IPS DF 6.9 (cell line): ENCODE measurements at regions not wholly inside any gene's neighbourhood (a gene's known extent, or its start where the extent isn't known, plus 50 kb on each side); places are given as distances from the start of the nearest gene placed in this dataset.

Experiments used
- DNase-seq: peaks from one replicate; pipeline ENCODE4 v3.0.0-alpha.2; 2013; ENCODE audit warnings: low read depth, low spot score
- H3K27ac ChIP-seq: one replicate; pipeline ENCODE4 v1.5.1; 2013; ENCODE audit warnings: low read length, control low read depth
- H3K27me3 ChIP-seq: 2 replicates; pipeline ENCODE4 v1.6.1; 2013; ENCODE audit warnings: mild to moderate bottlenecking, low read length; ENCODE audit not compliant: control insufficient read depth, insufficient read depth
- H3K36me3 ChIP-seq: 2 replicates; pipeline ENCODE4 v1.6.1; 2013; ENCODE audit warnings: low read length; ENCODE audit not compliant: control insufficient read depth, insufficient read depth
- H3K4me1 ChIP-seq: 2 replicates; pipeline ENCODE4 v1.6.1; 2013; ENCODE audit warnings: low read length; ENCODE audit not compliant: control insufficient read depth, insufficient read depth
- H3K4me3 ChIP-seq: 2 replicates; pipeline ENCODE4 v1.5.1; 2013; ENCODE audit warnings: mild to moderate bottlenecking, low read length
- H3K9me3 ChIP-seq: 2 replicates; pipeline ENCODE4 v1.6.1; 2013; ENCODE audit warnings: low read length, inconsistent platforms; ENCODE audit not compliant: control insufficient read depth, insufficient read depth
- WGBS: extraction: QIAGEN DNeasy Blood & Tissue Kit; methylation state at CpG from one replicate; pipeline ENCODE4 v1.1.7; 2013; ENCODE audit warnings: mixed read lengths, missing lambda C conversion rate; ENCODE audit not compliant: insufficient read length, insufficient coverage; 5-methylcytosine and 5-hydroxymethylcytosine counted together

GRCh38 chr16:49216593-49216992 lies 65.0 kb downstream of the CBLN1 start:
- Histone ChIP-seq H3K4me3 (no peak overlapping the region), H3K27ac (no peak overlapping the region), H3K27me3 (no peaks in the 10 kb centered on the region; the same call in 1 of the 2 replicates), H3K9me3 (no peaks in the 10 kb centered on the region), H3K36me3 (no peaks in the 10 kb centered on the region), H3K4me1 (peaks cover 5% of the 10 kb centered on the region)
- DNase-seq = no peak
- WGBS = no CpG with 5 or more reads among the region's 3 CpGs

DNA sequence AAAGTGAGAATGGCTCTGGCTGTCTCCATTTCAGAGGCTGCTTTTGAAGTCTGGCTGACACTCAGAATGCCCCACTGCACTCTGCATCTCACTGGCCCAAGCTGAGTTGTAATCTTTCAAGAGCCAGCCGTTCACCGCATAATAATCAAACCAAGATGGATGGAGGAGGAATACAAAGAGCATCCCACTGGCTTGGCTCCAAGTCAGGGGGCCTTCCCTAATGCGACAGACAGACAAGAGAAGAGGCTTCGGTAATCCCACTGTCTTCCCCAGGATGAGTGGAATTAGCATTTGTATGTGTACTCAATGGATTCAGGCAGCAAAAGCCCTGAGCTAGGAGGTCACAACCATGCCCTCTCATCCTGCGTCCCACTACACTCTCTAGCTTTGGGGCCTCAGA lies 68.0 kb downstream of the CBLN1 start:
- no peaks in the 10 kb centered on the region; the same call in 1 of the 2 replicates for H3K27me3 ChIP-seq
- no peaks in the 10 kb centered on the region for H3K36me3 ChIP-seq
- DNase-seq = peak; percentile 29
- no peaks in the 10 kb centered on the region for H3K9me3 ChIP-seq
- peaks cover 5% of the 10 kb centered on the region for H3K4me1 ChIP-seq
- WGBS = no CpG with 5 or more reads among the region's 5 CpGs
- H3K27ac ChIP-seq = no peak overlapping the region
- no peak overlapping the region for H3K4me3 ChIP-seq

DNA sequence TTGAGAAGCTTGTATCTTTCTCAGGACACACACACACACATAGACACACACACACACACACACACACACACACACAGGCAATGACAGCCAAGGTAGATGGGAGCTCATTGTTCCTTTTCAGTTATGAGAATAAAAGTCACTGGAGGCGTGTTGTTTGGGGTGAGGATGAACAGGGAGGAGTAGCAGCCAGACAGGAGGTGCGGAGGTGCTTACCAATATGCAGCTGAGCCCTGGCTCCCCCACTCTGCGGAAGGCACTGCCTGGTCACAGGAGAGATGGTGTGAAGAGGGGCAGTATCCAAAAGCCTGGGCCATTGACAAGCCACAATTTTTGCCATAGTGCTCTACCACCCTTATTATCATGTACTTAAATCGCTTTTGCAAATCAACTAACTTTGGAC lies 77.4 kb downstream of the CBLN1 start:
- 100% methylated on average over 1 of the region's 4 CpGs for WGBS
- H3K4me1 ChIP-seq = no peaks in the 10 kb centered on the region

GRCh38 chr16:49203361-49203760 lies 78.3 kb downstream of the CBLN1 start:
- no peak for DNase-seq
- no peaks in the 10 kb centered on the region for H3K9me3 ChIP-seq
- no peak overlapping the region for H3K4me3 ChIP-seq
- no peaks in the 10 kb centered on the region for H3K4me1 ChIP-seq
- WGBS = no CpG with 5 or more reads among the region's 3 CpGs
- H3K36me3 ChIP-seq = no peaks in the 10 kb centered on the region
- H3K27ac ChIP-seq = no peak overlapping the region
- H3K27me3 ChIP-seq = no peaks in the 10 kb centered on the region

More for the DNA sequence above, 77.4 kb downstream of the CBLN1 start:
- DNase-seq = no peak
- H3K36me3 ChIP-seq = no peaks in the 10 kb centered on the region
- no peaks in the 10 kb centered on the region for H3K27me3 ChIP-seq
- H3K27ac ChIP-seq = no peak overlapping the region
- H3K4me3 ChIP-seq = no peak overlapping the region
- no peaks in the 10 kb centered on the region for H3K9me3 ChIP-seq

DNA sequence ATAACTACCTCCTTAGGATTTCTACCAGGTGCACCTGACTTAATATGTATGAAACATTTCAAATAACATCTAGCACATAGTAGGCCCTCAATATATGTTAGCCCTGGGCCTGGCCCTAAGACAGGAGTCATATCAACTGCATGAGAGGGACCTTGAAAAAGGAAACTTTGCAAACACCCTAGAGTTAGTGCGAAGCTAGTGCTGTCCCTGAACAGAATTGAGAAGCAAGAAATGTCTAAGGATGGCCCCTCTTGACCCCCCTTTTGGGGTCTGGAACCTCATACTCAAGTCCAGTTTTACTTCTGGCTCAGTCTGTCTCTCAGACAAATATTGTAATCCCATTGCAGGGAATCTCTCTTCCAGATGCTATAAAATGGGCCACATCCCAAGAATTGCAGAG lies 80.5 kb downstream of the CBLN1 start:
- Histone ChIP-seq H3K4me1 (no peaks in the 10 kb centered on the region), H3K4me3 (no peak overlapping the region), H3K36me3 (no peaks in the 10 kb centered on the region), H3K27me3 (no peaks in the 10 kb centered on the region), H3K27ac (no peak overlapping the region), H3K9me3 (no peaks in the 10 kb centered on the region)
- no peak for DNase-seq
- no CpG with 5 or more reads among the region's 1 CpG for WGBS

DNA sequence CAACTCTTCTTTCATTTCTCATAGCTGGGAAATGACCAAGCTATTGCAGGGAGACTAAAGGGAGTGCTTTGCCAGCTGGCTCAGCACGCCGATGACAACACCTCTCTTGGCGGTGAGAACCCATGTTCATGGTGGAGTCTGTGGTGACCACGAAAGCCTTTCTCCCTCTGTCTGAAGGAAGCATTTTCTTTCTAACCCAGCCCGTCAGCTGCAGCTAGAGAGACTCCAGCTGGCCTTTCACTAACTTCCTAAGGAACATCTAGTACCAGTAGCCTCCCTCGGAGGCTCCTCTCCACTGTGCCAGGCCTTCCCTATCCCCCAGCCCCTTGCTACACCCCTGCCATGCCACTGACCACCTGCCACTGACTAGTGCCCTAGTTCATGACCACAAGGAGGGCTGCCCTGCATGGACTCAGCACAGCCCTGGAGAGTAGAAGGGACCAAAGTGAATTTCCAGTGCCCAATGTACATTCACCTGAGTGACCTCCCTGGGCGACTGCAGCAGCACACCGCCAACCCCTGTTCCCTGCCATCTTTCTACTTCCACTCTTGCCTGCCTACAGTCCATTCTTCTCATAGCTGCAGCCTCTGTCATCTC lies 81.3 kb downstream of the CBLN1 start:
- Histone ChIP-seq H3K4me3 (no peak overlapping the region), H3K9me3 (no peaks in the 10 kb centered on the region), H3K27ac (no peak overlapping the region), H3K4me1 (no peaks in the 10 kb centered on the region), H3K36me3 (no peaks in the 10 kb centered on the region), H3K27me3 (no peaks in the 10 kb centered on the region)
- no CpG with 5 or more reads among the region's 8 CpGs for WGBS
- DNase-seq = no peak

- Histone ChIP-seq H3K36me3 (no peaks in the 10 kb centered on the region), H3K4me3 (no peak overlapping the region), H3K27me3 (no peaks in the 10 kb centered on the region), H3K27ac (no peak overlapping the region), H3K9me3 (no peaks in the 10 kb centered on the region), H3K4me1 (no peaks in the 10 kb centered on the region)
- DNase-seq = no peak
- whole genome bisulfite sequencing = no CpG with 5 or more reads among the region's 5 CpGs
Measured at GRCh38 chr16:49195237-49195548, 86.4 kb downstream of the CBLN1 start.

GRCh38 chr16:49194537-49195236 lies 87.0 kb downstream of the CBLN1 start:
- H3K27ac ChIP-seq = no peak overlapping the region
- H3K4me1 ChIP-seq = no peaks in the 10 kb centered on the region
- H3K9me3 ChIP-seq = no peaks in the 10 kb centered on the region
- no peak for DNase-seq
- H3K27me3 ChIP-seq = no peaks in the 10 kb centered on the region
- H3K4me3 ChIP-seq = no peak overlapping the region
- H3K36me3 ChIP-seq = no peaks in the 10 kb centered on the region
- WGBS = no CpG with 5 or more reads among the region's 16 CpGs

- no peak overlapping the region for H3K4me3 ChIP-seq
- WGBS = no CpG with 5 or more reads among the region's 2 CpGs
- DNase-seq = no peak
- H3K27me3 ChIP-seq = no peaks in the 10 kb centered on the region
- H3K9me3 ChIP-seq = no peaks in the 10 kb centered on the region
- H3K4me1 ChIP-seq = no peaks in the 10 kb centered on the region
- no peak overlapping the region for H3K27ac ChIP-seq
- H3K36me3 ChIP-seq = no peaks in the 10 kb centered on the region
Measured at GRCh38 chr16:49193596-49193995, 88.0 kb downstream of the CBLN1 start.

DNA sequence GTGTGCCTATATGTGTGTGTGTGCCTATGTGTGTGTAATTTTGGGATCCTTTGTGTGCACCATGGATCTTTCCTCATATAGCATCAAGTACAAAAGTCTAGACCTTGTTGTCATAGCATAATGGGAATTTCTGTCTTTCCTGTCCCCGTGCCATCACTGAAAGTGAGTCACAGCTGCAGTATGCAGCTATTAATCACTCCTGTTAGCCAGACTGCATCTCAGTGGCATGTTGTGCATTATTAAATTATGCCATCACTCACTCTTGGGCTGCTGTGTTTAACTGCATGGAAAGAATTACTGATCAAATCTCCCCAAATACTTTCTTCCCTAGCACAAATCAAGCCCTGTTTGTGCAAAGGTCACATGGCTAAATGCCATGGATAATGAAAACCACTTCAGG lies 92.4 kb downstream of the CBLN1 start:
- H3K4me3 ChIP-seq = no peak overlapping the region
- WGBS = no CpG with 5 or more reads among the region's 1 CpG
- no peaks in the 10 kb centered on the region for H3K36me3 ChIP-seq
- H3K9me3 ChIP-seq = no peaks in the 10 kb centered on the region
- no peaks in the 10 kb centered on the region for H3K27me3 ChIP-seq
- no peak overlapping the region for H3K27ac ChIP-seq
- no peaks in the 10 kb centered on the region for H3K4me1 ChIP-seq
- DNase-seq = no peak

- no peaks in the 10 kb centered on the region for H3K36me3 ChIP-seq
- H3K9me3 ChIP-seq = no peaks in the 10 kb centered on the region
- no peak overlapping the region for H3K27ac ChIP-seq
- WGBS = no CpG with 5 or more reads among the region's 5 CpGs
- no peaks in the 10 kb centered on the region for H3K27me3 ChIP-seq
- DNase-seq = peak; percentile 35
- no peak overlapping the region for H3K4me3 ChIP-seq
- H3K4me1 ChIP-seq = 0 out of 2 replicates have a peak, but pooled peaks cover 2% of the 10 kb centered on the region
Measured at GRCh38 chr16:49183911-49184310, 97.7 kb downstream of the CBLN1 start.
